DMS 273 (cell line): ENCODE measurements at regions not wholly inside any gene's neighbourhood (a gene's known extent, or its start where the extent isn't known, plus 50 kb on each side); places are given as distances from the start of the nearest gene placed in this dataset.

Source experiments
- DNase-seq: peaks from one replicate; lab custom pipeline; 2025; ENCODE audit not compliant: unreplicated experiment; lab: John Stamatoyannopoulos, UW

GRCh38 chr13:26155568-26155967, 66.5 kb downstream of the RNF6 start:
- peak; percentile 4 for DNase-seq

DNA sequence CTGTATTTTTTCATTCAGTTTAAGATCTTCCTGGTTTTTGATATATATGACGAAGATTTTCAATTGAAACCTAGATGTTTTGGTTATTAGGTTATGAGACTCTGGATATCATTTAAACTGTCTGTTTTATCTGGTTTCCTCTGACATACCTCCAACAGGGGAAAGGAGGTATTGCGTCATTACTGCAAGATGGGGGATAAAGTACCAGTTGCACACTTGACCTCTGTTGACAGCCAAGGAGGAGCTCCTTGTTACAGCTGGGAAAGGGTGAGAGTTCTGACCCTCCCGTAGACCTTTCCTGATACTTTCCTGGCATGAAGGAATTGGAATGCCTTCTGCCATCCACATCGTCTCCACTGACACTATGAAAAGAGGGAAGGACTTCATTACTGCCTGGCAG, 82.0 kb upstream of the SHISA2 start:
- DNase-seq: peak; percentile 10

- DNase-seq: no peak
These were observed 81.5 kb upstream of the SHISA2 start for GRCh38 chr13:26133286-26133685.

- peak; percentile 46 for DNase-seq
These were observed 80.9 kb upstream of the SHISA2 start for GRCh38 chr13:26132756-26133155.

GRCh38 chr13:26128676-26129075, 76.9 kb upstream of the SHISA2 start:
- no peak for DNase-seq

- DNase-seq: no peak
These were observed 65.8 kb upstream of the SHISA2 start for GRCh38 chr13:26117620-26118019.

- peak; percentile 14 for DNase-seq
These were observed 61.0 kb upstream of the SHISA2 start for GRCh38 chr13:26112843-26113242.

DNA sequence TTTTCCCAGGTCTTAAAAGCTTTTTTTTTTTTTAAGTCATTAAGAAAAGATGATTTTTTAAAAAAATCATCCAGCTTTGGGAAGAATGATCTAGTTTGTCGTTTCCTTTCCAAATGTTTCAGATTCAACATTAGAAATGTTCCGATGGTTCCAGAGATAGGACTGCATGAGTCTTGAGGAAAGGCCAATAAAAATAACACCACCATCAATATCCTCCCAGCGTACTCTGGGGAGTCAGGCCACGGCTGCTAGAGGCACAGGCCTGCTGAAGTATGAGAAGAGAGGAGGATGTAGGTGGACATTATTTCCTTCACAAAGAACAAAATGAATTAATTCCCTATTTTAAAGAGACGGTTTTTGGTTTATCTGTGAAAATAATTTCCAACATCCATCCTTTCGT, 60.0 kb upstream of the SHISA2 start:
- no peak for DNase-seq
